SKM-1 (cell line): ENCODE measurements at regions not wholly inside any gene's neighbourhood (a gene's known extent, or its start where the extent isn't known, plus 50 kb on each side); places are given as distances from the start of the nearest gene placed in this dataset.
"Not testable (repeated sequence)": the region's sequence is repeated elsewhere in the genome, so short reads cannot be mapped to it uniquely, and the experiment has no call there.

Experiments used
- DNase-seq: peaks from one replicate; lab custom pipeline; 2025; ENCODE audit not compliant: unreplicated experiment; lab: John Stamatoyannopoulos, UW

DNA sequence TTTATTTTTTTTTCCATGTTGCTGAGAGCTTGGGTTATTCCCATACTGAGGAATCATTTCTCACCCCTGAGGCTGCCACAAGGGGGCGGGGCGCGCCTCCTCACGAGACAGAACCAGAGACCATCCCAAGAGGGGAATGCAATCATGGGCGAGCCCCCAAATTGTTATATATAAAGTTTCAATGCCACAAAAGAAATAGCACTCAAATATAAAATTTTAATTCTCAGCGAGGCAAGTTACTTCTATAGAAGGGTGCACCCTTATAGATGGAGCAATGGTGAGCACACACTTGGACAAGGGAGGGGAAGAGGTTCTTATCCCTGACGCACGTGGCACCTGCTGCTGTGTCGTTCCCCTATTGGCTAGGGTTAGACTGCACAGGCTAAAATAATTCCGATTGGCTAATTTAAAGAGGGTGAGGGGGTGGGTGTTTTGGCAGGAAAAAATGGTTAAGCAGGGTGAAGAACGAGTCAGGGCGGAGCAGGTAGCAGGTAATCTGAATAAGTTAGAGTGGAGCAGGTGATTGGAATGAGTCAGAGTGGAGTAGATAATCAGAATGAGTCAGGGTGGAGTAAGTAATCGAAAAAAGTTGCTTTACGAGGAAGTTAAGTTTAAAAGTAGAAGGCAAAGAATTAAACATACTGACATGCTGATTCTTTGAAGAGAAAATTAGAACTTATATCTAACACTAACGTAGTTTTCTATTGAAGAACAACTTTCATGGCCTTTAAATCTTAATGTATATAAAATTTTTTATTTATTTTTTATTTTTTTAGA, 177.5 kb downstream of the MTCL1 start:
- no peak for DNase-seq

DNA sequence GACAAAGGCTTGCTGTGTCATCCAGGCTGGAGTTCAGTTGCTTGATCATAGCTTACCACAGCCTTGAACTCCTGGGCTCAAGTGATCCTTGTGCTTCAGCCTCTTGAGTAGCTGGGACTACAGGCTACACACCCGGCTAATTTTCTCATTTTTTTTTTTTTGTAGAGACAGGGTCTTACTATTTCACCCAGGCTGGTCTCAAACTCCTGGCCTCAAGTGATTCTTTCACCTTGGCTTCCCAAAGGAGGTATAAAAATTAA, 178.0 kb downstream of the MTCL1 start:
- no peak for DNase-seq

DNA sequence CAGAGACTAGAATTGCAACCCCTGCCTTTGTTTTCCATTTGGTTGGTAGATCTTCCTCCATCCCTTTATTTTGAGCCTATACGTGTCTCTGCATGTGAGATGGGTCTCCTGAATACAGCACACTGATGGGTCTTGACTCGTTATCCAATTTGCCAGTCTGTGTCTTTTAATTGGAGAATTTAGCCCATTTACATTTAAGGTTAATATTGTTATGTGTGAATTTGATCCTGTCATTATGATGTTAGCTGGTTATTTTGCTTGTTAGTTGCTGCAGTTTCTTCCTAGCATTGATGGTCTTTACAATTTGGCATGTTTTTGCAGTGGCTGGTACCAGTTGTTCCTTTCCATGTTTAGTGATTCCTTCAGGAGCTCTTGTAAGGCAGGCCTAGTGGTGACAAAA, 182.5 kb downstream of the MTCL1 start:
- not testable (repeated sequence) for DNase-seq

- DNase-seq, result no peak
These were observed 184.1 kb downstream of the MTCL1 start for GRCh38 chr18:8889489-8889888.

- not testable (repeated sequence) for DNase-seq
These were observed 185.1 kb downstream of the MTCL1 start for GRCh38 chr18:8890503-8890902.

GRCh38 chr18:8890957-8891464, 185.7 kb downstream of the MTCL1 start:
- no peak for DNase-seq

DNA sequence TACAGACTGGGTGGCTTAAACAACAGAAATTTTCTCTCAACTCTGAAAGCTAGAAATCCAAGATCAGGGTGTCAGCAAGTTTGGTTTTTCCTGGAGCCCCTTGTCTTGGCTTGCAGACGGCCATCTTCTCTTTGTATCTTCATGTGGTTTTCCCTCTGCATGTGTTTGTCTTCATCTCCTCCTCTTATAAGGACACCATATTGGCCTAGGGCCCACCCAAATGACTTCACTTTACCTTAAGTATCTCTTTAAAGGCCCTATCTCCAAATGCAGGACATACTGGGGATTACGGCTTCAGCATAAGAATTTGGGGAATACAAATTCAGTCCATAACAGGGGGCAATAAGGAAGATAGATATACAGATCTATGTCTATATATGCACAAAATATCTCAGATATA, 187.9 kb downstream of the MTCL1 start:
- no peak for DNase-seq

DNA sequence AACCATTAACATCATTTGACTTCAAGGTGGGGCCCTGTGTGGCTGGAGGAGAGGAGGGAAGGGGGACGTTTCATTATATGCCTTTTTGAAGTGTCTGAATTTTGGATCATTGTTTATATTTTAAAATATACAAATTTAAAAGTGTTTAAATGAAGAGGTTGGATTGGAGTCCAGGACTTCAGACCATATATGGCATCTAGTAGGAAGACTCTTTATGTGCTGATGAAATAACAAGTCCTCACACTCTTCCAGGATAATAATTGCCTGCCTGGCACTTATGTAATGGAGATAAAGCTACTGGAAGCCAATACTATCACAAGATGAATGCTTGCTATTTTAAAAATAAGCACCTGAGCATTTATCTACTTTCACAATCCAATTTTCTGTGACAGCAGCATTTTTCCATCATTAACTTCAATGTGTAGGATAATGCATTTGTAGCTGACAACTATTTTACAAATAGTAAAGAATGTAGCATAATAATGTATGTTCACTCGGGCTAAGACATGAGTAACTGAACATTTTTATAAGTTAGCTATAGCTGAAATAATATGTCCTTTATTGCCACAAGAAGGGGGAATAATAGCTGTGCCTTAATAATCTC, 188.4 kb downstream of the MTCL1 start:
- DNase-seq, result no peak

DNA sequence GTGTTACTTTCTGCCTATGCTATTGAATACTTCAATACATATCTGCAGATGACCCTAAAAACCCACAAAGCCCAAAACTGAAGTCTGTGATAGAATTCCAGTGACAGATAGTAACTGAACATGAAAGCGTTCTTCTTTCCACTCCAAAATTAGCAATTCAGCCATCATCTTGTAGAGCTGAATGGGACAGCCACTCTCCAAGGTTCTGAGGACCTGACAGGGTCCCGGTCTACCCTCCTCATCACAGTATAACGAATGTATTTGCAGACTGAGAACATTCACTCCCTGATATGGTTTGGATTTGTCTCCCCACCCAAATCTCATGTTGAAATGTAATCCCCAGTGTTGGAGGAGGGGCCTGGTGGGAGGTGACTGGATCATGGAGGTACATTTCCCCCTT, 189.5 kb downstream of the MTCL1 start:
- no peak for DNase-seq

GRCh38 chr18:8895341-8895740, 190.0 kb downstream of the MTCL1 start:
- DNase-seq, result no peak

GRCh38 chr18:8895987-8896619, 190.7 kb downstream of the MTCL1 start:
- DNase-seq, result no peak

- DNase-seq, result no peak
These were observed 193.6 kb downstream of the MTCL1 start for GRCh38 chr18:8899000-8899399.

DNA sequence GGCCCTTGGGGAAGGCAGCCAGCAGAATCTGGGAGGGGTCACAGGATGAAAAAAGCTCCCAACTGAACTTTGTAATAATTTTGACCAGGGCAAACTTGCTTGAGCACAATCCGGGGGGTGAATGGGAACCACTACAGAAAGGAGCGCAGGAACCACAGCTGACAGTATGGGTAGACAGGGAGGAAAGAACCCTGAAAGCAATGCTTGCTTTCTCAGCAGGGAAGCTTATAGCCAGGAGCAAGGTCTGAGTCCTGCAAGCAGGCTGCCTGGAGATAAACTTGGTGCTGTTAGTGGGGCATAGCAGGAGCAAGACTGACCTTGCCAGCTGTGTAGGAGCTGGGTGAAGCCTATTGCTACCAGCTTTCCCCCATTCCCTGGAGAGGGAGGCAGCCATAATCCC, 195.2 kb downstream of the MTCL1 start:
- DNase-seq, result no peak

GRCh38 chr18:8901019-8901418, 195.7 kb downstream of the MTCL1 start:
- no peak for DNase-seq

GRCh38 chr18:8904316-8904715, 198.2 kb upstream of the NDUFV2 start:
- DNase-seq, result no peak

GRCh38 chr18:8908792-8909510, 193.5 kb upstream of the NDUFV2 start:
- DNase-seq, result no peak

- no peak for DNase-seq
These were observed 192.2 kb upstream of the NDUFV2 start for GRCh38 chr18:8910186-8910822.

- no peak for DNase-seq
These were observed 191.7 kb upstream of the NDUFV2 start for GRCh38 chr18:8910843-8911242.

- no peak for DNase-seq
These were observed 190.8 kb upstream of the NDUFV2 start for GRCh38 chr18:8911408-8912340.
